Middle frontal gyrus (tissue), 1 donor: ENCODE measurements at regions not wholly inside any gene's neighbourhood (a gene's known extent, or its start where the extent isn't known, plus 50 kb on each side); places are given as distances from the start of the nearest gene placed in this dataset.
"Not testable (repeated sequence)": the region's sequence is repeated elsewhere in the genome, so short reads cannot be mapped to it uniquely, and the experiment has no call there.

ENCODE experiments used
- DNase-seq: peaks from one replicate; pipeline ENCODE4 v3.0.0-alpha.2; 2015; ENCODE audit warnings: low spot score; ENCODE audit errors: extremely low spot score

DNA sequence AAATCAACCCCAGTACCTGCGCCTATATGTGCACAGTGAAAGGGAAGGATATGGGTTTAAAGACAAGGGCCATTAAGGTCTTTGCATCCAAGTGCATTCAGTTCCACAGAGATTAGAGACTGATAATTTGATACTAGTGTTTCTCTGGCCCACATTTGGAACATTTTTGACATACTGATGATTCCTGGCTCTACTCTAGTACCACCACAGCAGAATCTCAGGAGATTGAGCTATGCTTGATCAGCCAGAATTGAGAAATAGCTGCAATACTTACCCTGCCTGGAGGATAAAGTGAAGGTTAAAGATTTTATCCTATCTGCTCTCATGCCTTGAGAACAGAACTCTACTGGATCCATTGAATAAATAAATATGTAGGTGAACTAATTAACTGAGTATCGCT lies 1267.8 kb downstream of the SUCLG1 start:
- DNase-seq = no peak

DNA sequence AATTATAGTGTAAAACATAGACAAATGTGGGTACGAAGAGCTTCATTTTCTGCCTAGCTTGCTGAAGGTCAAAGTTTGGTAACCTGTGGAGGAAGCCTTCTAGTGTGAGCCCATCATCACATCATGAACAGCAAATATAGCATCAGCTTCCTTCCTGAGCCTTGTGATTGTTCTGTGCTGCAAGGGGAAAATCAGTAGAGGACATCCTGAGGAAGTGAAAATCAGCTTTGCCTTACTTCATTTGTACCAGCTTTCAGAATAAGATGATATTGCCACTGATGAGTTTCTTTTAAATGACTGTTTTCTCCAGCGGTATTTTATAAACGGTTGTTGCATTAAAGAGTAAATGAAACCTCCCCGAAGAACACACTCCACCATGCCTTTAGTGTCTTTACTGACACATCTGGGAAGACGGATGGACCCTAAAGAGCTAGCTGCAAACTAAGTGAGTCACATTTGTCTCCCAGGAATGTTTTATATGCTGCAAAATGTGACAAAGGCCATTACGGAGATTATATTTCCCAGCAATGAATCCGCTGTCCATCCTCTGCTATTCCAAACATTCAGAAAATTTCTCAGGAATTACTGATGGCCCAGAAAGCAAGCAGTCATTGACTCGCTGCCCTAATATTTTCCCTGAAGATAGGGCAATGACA lies 1272.8 kb downstream of the SUCLG1 start:
- DNase-seq = no peak

DNA sequence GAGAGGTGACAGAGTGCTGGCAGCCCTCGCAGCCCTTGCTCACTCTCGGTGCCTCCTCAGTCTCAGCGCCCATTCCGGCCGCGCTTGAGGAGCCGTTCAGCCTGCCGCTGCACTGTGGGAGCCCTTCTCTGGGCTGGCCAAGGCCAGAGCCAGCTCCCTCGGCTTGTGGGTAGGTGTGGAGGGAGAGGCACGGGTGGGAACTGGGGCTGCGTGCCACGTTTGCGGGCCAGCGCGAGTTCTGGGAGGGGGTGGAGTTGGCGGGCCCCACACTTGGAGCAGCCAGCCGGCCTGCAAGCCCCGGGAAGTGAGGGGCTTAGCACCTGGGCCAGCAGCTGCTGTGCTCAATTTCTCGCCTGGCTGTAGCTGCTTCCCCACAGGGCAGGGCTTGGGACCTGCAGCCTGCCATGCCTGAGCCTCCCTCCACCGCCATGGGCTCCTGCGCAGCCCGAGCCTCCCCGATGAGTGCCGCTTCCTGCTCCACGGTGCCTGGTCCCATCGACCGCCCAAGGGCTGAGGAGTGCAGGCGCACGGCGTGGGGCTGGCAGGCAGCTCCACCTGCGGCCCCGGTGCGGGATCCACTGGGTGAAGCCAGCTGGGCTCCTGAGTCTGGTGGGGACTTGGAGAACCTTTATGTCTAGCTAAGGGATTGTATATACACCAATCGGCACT lies 1278.1 kb downstream of the SUCLG1 start:
- DNase-seq = not testable (repeated sequence)

DNA sequence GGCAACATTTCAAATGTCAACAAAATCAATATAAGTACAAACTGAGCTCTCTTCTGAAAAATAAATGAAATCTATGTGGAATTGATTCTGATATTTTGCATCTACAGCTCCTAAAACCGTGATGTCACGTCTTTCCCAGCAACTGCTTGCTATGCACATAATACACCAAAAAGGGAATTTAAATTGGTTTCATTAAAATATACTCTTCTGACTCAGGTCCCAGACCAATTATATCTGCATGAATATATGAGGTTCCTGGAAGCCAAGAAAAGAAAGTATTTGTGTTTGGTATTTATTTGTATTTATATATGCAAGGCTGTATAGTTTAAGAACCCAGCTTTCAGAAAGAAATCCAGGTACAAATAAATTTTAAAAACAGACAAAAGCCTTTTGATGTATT lies 1282.5 kb downstream of the SUCLG1 start:
- DNase-seq = no peak

DNA sequence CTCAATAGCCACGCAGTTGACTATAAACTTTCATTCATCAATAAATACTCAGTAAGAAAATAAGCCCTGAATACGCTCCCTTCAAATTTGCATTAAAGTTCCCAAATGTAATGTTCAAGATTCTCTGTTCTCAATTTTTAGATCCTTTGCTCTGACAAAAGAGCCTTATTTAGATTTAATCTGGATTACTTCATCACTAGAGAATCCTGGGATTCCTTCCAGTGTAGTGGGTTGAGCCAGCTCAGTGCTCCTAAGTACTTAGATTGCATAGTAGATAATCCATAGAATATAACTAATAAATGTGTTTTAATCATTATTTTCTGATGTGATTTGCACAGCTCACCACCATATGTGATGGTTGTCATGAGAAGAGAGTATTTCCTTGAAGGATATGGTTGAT lies 1286.2 kb downstream of the SUCLG1 start:
- no peak for DNase-seq

DNA sequence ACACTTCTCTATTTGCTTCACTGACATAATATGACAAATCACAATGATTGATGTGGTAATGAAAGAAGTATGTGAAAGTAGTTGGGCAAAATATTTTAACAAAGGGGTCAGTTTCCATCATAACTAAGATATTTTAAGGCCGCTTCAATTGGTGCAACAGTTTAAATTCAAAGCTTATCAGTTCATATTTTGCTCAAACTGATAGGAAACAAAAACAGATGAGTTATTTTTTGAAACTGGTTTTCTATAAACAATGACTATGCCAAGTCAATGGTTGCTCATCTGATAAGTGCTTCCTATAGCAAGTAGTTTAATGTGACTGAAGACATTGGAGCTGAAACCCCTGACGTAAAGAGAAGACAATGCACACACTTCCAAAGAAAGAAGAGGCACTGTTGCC lies 1290.7 kb downstream of the SUCLG1 start:
- no peak for DNase-seq

DNA sequence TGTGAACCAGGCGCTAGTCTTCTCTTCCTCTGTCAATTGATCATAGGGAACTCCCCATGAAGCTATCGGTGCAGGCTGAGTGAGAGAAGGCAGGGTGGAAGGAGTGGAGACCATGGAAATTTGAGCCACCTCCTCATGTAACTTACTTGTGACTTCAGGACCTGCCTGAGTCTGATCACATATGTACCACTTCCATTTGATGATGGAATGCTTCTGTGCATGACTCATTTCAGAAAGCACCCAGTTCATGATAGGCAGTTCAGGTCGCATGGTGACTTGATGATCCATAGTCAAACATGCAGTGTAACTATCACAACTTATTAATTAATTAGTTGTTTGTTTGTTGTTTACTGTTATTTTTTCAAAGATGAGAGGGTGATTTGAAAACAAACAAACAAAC lies 1296.7 kb downstream of the SUCLG1 start:
- no peak for DNase-seq

DNA sequence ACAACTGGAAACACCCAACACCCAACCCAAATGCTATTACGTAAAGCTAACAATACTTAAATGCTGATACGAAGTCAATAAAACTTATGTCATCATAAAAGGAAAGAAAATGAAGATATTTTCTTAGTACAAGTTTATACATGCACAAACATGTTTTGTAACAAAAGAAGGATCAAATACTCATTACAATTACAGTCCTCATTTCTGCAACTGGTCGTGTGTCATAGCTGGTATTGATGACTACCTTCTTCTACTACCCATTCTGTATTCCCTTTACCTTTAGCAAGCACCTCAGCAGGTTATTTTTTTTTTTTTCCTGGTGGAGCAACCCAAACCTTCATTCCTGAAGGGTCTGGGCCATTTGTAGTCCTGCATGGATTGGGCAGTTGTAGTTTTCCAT lies 1298.5 kb downstream of the SUCLG1 start:
- no peak for DNase-seq

DNA sequence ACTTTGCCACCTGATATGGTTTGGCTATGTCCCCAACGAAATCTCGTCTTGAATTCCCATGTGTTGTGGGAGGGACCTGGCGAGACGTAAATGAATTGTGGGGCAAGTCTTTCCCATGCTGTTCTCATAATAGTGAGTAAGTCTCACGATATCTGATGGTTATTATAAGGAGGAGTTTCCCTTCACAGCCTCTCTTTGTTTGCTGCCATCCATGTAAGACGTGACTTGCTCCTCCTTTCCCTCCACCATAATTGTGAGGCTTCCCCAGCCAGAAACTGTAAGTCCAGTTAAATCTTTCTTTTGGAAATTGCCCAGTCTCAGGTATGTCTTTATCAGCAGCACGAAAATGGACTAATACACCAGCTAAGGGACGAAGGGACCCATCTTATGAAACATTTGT lies 1303.3 kb downstream of the SUCLG1 start:
- no peak for DNase-seq

DNA sequence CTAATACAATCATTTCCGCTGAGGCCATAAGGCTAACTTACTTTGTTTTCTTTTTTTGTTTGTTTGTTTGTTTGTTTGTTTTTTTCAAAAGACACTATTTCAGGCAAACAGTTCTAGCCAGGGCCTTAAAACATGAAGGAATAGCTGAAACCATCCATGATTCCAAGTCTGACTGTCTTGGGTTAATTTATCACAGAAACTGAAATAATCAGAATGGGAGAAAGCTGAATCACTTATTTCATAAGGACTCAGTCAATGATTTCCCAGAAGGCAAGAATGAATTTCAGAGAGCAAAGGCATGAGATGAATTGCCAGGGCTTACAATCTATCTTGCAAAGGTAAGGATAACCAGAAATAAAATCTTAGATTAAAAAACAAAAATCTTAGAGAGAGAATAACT lies 1315.1 kb downstream of the SUCLG1 start:
- no peak for DNase-seq

DNA sequence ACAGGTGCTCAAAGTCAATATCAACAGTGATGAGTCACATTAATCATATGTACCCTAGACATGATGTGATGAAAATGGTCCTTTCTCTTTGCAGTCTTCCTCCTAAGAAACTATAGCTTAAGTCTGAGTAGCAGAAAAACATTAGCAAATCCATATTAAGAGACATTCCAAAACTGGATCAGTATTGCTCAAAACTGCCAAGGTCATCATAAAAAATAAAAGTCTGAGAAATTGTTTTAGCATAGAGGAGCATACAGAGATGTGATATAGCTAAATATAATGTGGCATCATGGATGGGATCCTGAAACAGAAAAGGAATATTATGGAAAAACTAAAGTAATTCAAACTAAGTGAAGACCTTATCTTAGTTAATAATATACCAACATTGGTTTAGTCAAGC lies 1316.1 kb downstream of the SUCLG1 start:
- no peak for DNase-seq

DNA sequence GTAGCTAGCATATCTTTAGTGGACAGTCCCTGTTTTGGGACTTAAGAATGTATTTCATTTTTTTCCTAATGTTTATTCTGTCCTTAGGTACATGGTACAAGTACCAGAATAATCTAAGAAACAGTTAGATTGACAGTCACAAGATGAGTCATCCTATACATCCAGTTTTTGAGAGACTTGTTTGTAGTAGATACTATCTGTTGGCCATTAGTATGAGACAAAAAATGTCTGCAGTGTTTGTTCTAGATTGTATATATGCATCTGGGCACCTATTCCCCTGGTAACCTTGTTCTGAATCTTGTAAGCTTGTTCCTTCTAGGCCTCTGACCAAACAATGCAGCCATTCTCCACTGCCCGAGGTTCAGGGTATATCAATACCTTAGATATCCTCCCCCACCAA lies 1343.5 kb downstream of the SUCLG1 start:
- no peak for DNase-seq

DNA sequence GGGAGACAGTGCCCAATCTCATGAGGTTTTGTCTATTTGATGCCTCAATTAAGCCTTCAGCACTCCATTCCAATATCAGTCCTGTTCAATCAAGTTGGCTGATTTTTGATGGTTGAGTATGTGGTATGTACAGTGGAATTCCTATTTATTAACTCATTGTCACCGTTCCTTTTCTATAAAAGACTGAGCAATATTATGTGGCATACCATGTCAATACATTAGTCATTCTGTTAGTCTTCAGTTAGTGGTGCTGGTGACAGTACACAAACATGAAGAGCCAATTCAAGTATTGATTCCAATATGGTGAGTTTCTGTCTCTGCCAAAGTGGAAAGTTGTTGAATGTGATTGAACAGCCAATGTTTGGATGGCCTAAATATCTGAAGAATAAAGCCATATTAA lies 1343.9 kb downstream of the SUCLG1 start:
- DNase-seq = no peak

DNA sequence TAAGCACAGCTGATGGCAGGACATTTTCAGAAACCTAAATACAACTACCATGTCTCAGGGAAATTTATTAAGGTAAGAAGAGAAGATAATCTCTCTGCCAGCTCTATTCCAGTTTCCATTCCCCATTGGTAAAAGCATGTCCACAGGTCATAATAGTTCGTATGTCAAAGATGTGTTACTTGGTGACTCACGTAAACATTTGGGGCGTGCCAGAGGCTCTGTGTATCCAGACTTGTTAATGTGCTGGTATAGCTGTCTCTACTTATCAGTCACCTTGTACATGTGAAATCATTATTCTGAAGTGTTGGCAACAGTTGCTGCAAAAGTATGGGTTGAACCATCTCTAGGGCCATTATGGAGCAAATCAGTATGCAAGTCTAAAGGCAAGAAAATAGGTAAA lies 1345.1 kb downstream of the SUCLG1 start:
- no peak for DNase-seq

DNA sequence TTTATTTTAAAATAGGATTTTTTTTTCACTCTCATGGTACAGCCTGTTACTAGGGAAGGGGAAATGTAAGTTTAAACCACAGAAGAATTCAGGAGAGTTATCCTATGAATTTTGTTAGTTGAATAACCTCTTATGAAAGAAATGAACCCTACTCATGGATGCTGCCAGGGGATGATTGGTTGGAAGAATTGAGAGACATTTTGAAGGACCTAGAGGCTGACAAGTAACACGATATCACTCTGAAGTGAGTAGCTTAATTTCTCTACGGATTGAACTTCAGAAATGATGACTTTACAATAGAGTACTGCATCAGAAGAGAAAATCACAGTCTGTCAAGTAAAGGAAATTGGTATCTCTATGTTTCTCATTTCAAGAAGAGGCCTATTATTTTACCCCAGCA lies 1346.2 kb downstream of the SUCLG1 start:
- no peak for DNase-seq

DNA sequence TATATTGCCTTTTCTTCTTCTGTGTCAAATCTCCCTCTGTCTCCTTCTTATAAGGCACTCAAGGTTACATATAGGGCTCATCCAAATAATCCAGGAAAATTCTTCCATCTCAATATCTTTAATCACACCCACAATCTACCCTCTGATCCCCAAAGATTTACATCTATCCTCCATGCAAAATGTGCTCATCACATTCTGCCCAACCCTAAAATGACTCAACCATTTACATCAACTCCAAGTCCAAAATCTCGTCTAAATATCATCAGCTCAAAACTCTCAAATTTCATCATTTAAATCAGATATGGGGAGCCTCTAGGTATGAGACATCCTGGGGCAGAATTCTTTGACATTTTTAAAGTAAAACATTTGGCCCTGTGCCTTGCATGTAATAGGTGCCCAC lies 1349.8 kb downstream of the SUCLG1 start:
- DNase-seq = no peak

DNA sequence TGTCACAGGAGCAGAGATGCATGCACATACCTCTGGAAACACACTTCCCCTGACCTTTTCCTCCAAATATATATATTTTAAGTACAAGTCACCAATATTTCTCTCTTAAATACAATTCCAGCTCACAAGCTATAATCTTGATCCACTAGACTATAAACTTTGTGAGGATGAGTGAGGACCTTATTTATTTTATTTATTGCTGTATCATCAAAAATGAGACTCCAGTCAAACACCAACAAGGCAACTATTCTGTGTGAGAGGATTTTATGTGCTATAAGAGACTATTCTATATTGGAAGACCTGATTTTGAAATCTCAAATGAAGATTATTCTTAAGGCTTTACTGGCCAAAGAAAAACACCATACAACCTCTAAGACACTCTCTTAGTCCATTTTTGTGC lies 1352.2 kb downstream of the SUCLG1 start:
- DNase-seq = no peak

DNA sequence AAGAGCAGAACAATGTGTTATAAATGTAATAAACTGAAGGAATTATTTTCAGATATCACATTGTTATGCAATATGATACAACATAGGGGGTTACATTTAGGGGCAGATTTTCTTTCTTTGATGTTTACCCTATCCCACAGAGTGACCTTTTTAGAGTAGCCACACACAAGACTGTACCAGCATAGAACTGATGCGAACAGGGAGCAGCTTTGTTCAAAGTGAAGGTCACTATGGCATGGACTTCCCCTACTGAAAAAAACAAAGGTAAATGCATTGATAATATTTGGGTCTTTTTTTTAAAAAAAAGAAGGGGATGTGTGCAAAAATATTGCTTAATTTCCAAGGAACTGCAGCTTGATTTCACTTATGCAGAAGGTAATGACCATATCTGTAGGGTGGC lies 1354.9 kb downstream of the SUCLG1 start:
- DNase-seq = no peak

DNA sequence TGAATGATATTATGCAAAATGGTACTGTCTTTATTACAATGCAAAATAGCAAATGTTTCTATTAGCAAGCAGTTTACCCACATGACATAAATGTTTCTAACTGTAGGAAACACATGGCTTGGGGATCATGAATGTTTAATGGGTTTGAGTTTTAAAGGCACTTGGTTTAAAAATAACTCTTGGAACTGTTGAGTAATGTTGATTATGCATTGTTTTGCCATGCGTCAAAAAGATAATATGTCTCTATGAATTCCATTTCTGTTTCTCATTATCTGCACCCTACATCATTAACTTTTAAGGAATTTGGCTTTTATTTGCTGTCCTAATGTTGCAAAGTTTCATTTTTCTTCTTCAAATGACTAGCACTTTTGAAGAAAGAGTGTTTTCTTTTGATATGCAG lies 1355.5 kb downstream of the SUCLG1 start:
- DNase-seq = no peak

DNA sequence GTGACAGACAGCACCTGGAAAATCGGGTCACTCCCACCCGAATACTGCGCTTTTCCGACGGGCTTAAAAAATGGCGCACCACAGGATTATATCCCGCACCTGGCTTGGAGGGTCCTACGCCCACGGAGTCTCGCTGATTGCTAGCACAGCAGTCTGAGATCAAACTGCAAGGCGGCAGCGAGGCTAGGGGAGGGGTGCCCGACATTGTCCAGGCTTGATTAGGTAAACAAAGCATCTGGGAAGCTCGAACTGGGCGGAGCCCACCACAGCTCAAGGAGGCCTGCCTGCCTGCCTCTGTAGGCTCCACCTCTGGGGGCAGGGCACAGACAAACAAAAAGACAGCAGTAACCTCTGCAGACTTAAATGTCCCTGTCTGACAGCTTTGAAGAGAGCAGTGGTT lies 1370.0 kb downstream of the SUCLG1 start:
- DNase-seq = not testable (repeated sequence)

DNA sequence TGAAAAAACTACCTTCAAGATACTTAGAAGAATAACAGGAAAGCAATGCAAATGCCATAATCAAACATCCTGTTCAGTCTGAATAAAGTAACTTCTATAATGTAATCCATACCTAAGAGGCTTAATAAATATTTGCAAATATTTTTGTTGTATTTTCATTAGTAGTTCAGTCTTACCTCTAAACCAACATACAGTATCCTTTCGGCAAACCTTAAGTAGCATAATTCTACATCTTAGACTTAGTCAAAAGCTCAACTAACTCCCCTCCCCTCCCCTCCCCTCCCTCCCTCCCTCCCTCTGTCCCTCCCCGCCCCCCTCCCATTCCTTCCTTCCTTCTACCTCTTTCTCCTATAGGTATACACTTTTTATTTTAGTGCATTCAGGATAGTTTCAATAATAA lies 1373.2 kb downstream of the SUCLG1 start:
- DNase-seq = no peak

DNA sequence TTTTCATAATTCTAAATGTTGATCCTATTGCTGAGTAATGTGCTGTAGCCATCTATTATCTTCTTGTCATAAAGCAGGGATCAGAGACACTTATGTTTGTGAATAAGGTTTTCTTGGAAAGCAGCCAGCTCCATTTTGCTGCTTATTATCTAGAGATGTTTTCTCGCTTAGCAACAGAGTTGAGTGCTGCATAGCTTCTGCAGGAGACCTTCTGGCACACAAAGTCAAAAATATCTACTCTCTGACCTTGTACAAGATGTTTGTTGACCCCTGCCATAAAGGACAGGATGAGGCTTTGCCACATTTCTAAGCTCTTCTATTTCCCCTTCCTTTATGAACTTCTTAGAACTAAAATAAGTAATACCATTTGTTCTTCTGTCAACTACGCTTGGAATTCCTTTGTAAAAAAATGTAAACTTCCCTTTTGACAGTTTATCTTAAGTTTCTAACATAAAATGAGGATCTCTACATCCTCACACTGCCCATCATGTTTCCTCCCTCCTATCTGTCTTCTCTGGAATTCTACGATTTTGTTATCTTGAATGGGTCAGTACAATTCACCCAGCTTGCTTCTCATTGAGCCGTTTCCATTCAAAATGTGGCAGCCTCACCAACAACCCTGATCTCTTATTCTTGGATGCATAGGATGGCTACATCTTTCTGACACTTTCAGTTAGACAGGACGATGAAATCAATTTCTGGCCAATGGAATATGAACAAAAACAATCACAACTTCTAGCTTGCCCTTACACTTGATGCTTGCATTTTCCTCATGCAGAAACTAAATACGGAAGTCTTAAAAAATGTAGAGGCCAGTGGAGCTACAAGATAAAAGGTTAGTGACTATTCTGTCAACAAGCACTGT lies 1377.0 kb downstream of the SUCLG1 start:
- DNase-seq = no peak

DNA sequence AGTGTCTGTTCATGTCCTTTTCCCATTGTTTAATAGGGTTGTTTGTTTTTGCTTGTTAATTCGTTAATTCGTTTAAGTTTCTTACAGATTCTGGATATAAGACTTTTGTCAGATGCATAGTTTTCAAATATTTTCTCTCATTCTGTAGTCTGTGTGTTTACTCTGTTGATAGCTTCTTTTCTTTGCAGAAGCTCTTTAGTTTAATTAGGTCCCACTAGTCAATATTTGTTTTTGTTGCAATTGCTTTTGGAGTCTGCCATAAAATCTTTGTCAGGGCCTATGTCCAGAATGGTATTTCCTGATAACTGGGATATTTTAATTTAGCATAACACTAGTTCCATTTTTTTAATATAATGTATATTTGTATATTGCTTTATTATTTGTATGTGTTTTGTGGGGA lies 1380.1 kb downstream of the SUCLG1 start:
- DNase-seq = no peak
